ENCODE measurements at regions not wholly inside any gene's neighbourhood (a gene's known extent, or its start where the extent isn't known, plus 50 kb on each side); places are given as distances from the start of the nearest gene placed in this dataset.

DNA sequence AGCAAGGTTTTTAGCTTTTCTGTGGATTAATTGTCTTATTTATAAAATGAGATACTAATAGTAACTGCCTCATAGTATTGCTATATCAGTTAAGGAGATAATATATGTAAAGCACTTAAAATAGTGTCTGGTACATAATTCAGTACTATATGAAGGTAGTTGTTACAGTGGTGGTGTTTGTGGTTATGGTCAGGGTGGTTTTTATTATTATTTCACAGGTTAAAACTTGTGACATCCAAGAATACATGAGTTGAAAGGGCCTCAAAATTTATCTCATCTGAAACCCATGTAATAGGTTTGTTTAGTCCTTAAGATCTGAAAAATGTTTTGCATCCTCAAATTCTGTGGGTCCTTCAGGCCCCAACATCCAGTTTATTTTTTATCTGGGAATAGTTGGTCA is 369.5 kb upstream of the LRATD1 start:
- TF ChIP-seq EP300 (IDR thresholded peaks at IDR 0.05) (no peak), POLR2AphosphoS5 (IDR thresholded peaks at IDR 0.05) (no peak), POLR2A (IDR thresholded peaks at IDR 0.05) (no peak)
- TF ChIP-seq, protein P1, sequence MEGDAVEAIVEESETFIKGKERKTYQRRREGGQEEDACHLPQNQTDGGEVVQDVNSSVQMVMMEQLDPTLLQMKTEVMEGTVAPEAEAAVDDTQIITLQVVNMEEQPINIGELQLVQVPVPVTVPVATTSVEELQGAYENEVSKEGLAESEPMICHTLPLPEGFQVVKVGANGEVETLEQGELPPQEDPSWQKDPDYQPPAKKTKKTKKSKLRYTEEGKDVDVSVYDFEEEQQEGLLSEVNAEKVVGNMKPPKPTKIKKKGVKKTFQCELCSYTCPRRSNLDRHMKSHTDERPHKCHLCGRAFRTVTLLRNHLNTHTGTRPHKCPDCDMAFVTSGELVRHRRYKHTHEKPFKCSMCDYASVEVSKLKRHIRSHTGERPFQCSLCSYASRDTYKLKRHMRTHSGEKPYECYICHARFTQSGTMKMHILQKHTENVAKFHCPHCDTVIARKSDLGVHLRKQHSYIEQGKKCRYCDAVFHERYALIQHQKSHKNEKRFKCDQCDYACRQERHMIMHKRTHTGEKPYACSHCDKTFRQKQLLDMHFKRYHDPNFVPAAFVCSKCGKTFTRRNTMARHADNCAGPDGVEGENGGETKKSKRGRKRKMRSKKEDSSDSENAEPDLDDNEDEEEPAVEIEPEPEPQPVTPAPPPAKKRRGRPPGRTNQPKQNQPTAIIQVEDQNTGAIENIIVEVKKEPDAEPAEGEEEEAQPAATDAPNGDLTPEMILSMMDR (IDR thresholded peaks at IDR 0.05), result no peak
- Histone ChIP-seq H3K27ac (no peak overlapping the region), H3K36me3 (no peaks in the 10 kb centered on the region), H3K4me1 (no peaks in the 10 kb centered on the region), H3K9me3 (no peaks in the 10 kb centered on the region), H3K4me3 (no peak overlapping the region), H3K27me3 (no peaks in the 10 kb centered on the region)
- DNase-seq (ENCODE audit: low spot score in 2 of 2), result no peak

DNA sequence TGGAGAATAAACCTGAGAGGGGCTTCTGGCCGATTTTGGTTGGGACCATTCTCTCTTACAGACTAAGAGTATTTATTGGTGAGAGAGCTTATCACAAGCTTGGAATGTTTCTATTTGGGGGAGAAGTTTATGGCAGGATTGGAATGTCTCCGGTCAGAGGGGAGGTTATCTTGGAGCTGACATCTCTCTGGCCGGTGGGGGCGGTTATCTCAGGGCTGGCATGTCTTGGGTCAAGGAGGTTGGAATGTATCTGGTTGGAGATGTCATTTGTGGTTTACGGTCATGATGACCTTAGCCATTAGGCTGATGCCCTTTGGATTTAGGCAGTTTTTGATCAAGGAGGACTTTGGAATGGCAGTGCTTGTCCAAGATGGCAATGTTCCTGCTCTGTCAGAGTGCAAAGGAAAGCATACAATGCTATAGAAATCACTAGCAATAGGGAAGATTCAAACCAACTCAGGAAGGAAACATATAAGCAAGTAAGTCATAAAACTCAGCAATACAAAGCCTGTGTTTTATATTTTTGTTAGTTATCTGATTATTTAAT is 362.4 kb upstream of the LRATD1 start:
- TF ChIP-seq POLR2AphosphoS5 (IDR thresholded peaks at IDR 0.05), result no peak
- TF ChIP-seq POLR2A (IDR thresholded peaks at IDR 0.05), result no peak
- TF ChIP-seq, protein P1 (IDR thresholded peaks at IDR 0.05), result no peak
- no peak for TF ChIP-seq EP300 (IDR thresholded peaks at IDR 0.05)
- Histone ChIP-seq H3K36me3 (no peaks in the 10 kb centered on the region), H3K27ac (no peak overlapping the region), H3K9me3 (no peaks in the 10 kb centered on the region), H3K27me3 (no peaks in the 10 kb centered on the region), H3K4me3 (no peak overlapping the region), H3K4me1 (no peaks in the 10 kb centered on the region)
- WGBS, result 74% methylated on average over 5 of the region's 5 CpGs
- no peak for DNase-seq (ENCODE audit: low spot score in 2 of 2)

DNA sequence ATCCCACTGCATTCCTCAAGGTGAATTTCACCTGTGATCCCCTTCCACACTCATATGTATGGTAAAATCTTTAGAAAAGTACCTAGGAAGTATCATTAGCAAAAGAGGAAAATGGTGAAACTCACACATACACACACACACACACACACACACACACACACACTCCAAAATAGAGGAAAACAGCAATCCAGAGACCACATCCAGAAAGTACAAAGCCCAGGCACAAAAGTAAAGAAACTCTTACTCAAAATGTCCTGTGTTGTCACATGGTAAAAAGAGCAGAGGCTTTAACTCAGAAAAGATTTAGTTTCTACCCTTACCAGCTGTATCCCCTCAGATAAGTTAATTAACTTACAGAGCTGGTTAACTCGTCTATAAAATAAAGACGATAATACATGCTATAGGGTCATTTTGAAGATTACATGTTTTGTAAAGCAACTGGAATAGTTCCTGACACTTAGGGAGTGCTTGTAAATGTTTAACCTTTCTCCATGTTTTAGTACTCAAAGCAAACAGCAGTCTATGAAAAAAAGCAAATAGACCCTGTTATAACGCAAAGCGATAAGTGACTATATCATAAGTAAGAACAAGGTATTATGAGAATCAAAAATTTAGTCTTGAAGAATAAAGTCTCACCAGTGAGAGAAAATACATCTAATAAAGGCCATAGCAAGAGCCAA is 360.0 kb upstream of the LRATD1 start:
- Histone ChIP-seq H3K27ac (no peak overlapping the region), H3K4me1 (no peaks in the 10 kb centered on the region), H3K9me3 (no peaks in the 10 kb centered on the region), H3K27me3 (no peaks in the 10 kb centered on the region), H3K36me3 (no peaks in the 10 kb centered on the region), H3K4me3 (no peak overlapping the region)
- TF ChIP-seq, protein P1 (IDR thresholded peaks at IDR 0.05), result no peak
- no peak for TF ChIP-seq EP300 (IDR thresholded peaks at IDR 0.05)
- TF ChIP-seq POLR2A (IDR thresholded peaks at IDR 0.05), result no peak
- no peak for TF ChIP-seq POLR2AphosphoS5 (IDR thresholded peaks at IDR 0.05)
- 80% methylated on average over 4 of the region's 4 CpGs for WGBS
- no peak for DNase-seq (ENCODE audit: low spot score in 2 of 2)

DNA sequence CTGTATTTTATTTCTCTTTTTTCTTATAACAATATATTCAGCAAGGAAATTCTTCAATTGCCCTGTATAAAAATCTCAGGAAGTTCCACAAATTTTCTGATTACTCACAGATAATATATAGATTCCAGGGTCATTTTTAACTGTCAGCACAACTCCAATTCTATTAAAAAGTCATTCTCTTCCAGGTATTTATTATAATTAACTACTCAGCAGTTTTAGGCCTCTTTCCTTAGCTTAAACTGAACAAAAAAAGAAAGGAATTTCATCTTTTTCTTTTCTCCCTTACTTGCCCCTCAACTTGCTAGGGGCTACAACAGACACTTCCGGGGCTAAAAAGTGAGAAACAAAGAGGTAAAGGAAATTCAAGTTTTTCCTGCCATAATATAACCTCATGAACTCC is 358.9 kb upstream of the LRATD1 start:
- Histone ChIP-seq H3K9me3 (no peaks in the 10 kb centered on the region), H3K27ac (no peak overlapping the region), H3K4me3 (no peak overlapping the region), H3K4me1 (no peaks in the 10 kb centered on the region), H3K36me3 (no peaks in the 10 kb centered on the region), H3K27me3 (no peaks in the 10 kb centered on the region)
- WGBS, result 68% methylated on average over 1 of the region's 1 CpG
- no peak for DNase-seq (ENCODE audit: low spot score in 2 of 2)
- TF ChIP-seq POLR2A (IDR thresholded peaks at IDR 0.05) (no peak), EP300 (IDR thresholded peaks at IDR 0.05) (no peak), POLR2AphosphoS5 (IDR thresholded peaks at IDR 0.05) (no peak)
- TF ChIP-seq, protein P1 (IDR thresholded peaks at IDR 0.05), result no peak

DNA sequence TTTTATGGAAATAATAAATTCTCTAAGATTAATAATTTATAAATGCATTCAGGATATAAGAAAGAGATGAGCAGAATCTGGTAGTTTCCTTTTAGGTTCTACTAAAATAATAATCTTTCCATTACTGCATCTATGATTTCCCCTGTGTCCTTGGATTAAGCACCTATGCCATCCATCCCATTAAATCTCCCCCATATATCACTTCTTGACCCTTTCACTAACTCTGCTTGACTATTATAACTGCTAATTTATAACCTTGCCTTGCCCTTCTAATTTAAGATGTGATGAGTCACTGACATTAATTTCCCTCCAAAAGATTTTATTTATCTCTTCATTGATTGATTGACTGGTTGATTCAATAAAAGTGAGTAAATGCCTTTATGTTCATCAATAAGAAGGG is 348.3 kb upstream of the LRATD1 start:
- Histone ChIP-seq H3K4me3 (no peak overlapping the region), H3K36me3 (no peaks in the 10 kb centered on the region), H3K9me3 (no peaks in the 10 kb centered on the region), H3K4me1 (peaks cover 12% of the 10 kb centered on the region), H3K27me3 (no peaks in the 10 kb centered on the region), H3K27ac (no peak overlapping the region)
- DNase-seq (ENCODE audit: low spot score in 2 of 2), result no peak
- TF ChIP-seq, protein P1 (IDR thresholded peaks at IDR 0.05), result no peak
- no peak for TF ChIP-seq EP300 (IDR thresholded peaks at IDR 0.05)
- TF ChIP-seq POLR2A (IDR thresholded peaks at IDR 0.05), result no peak
- TF ChIP-seq POLR2AphosphoS5 (IDR thresholded peaks at IDR 0.05), result no peak

Data from suprapubic skin (tissue), 4 donors.